ENCODE measurements at regions not wholly inside any gene's neighbourhood (a gene's known extent, or its start where the extent isn't known, plus 50 kb on each side); places are given as distances from the start of the nearest gene placed in this dataset.
"Not testable (repeated sequence)": the region's sequence is repeated elsewhere in the genome, so short reads cannot be mapped to it uniquely, and the experiment has no call there.

- H3K9me3 ChIP-seq (ENCODE audit: low read depth, low read length) = no peaks in the 10 kb centered on the region
- H3K4me3 ChIP-seq (ENCODE audit: insufficient read depth, low read length) = no peak overlapping the region
- DNase-seq (ENCODE audit: insufficient read length, low spot score, missing footprints) = no peak
- no peak overlapping the region for H2AFZ ChIP-seq (ENCODE audit: low read length)
- H3K4me2 ChIP-seq (ENCODE audit: insufficient read depth, low read length) = no peak overlapping the region
- H4K20me1 ChIP-seq (ENCODE audit: insufficient read depth, low read length) = no peaks in the 10 kb centered on the region
- no peaks in the 10 kb centered on the region for H3K4me1 ChIP-seq (ENCODE audit: insufficient read depth, low read length)
- H3K27me3 ChIP-seq (ENCODE audit: insufficient read depth, low read length) = no peaks in the 10 kb centered on the region
- TF ChIP-seq CTCF (IDR thresholded peaks at IDR 0.05; ENCODE audit: extremely low read depth, low read depth, low read length) = no peak
- no peak overlapping the region for H3K27ac ChIP-seq (ENCODE audit: low read depth, low read length)
- H3K79me2 ChIP-seq (ENCODE audit: insufficient read depth, low read length) = no peaks in the 10 kb centered on the region
- no peaks in the 10 kb centered on the region for H3K36me3 ChIP-seq (ENCODE audit: insufficient read depth, low read length)
These were observed 219.4 kb downstream of the PTGER3 start for GRCh38 chr1:70828177-70828576.

- H3K4me1 ChIP-seq (ENCODE audit: insufficient read depth, low read length); H3K36me3 ChIP-seq (ENCODE audit: insufficient read depth, low read length); H3K9me3 ChIP-seq (ENCODE audit: low read depth, low read length); H3K27ac ChIP-seq (ENCODE audit: low read depth, low read length); H3K4me2 ChIP-seq (ENCODE audit: insufficient read depth, low read length); H4K20me1 ChIP-seq (ENCODE audit: insufficient read depth, low read length); H2AFZ ChIP-seq (ENCODE audit: low read length); H3K79me2 ChIP-seq (ENCODE audit: insufficient read depth, low read length); H3K27me3 ChIP-seq (ENCODE audit: insufficient read depth, low read length); H3K4me3 ChIP-seq (ENCODE audit: insufficient read depth, low read length); DNase-seq (ENCODE audit: insufficient read length, low spot score, missing footprints): not testable (repeated sequence)
These were observed 213.3 kb downstream of the PTGER3 start for GRCh38 chr1:70834365-70834764.

GRCh38 chr1:70836456-70836855, 211.2 kb downstream of the PTGER3 start:
- Histone ChIP-seq H3K4me1 (ENCODE audit: insufficient read depth, low read length) (no peaks in the 10 kb centered on the region), H3K9me3 (ENCODE audit: low read depth, low read length) (no peaks in the 10 kb centered on the region), H3K79me2 (ENCODE audit: insufficient read depth, low read length) (no peaks in the 10 kb centered on the region), H4K20me1 (ENCODE audit: insufficient read depth, low read length) (no peaks in the 10 kb centered on the region), H2AFZ (ENCODE audit: low read length) (no peak overlapping the region), H3K4me2 (ENCODE audit: insufficient read depth, low read length) (no peak overlapping the region), H3K4me3 (ENCODE audit: insufficient read depth, low read length) (no peak overlapping the region), H3K27ac (ENCODE audit: low read depth, low read length) (no peak overlapping the region), H3K36me3 (ENCODE audit: insufficient read depth, low read length) (no peaks in the 10 kb centered on the region), H3K27me3 (ENCODE audit: insufficient read depth, low read length) (no peaks in the 10 kb centered on the region)
- DNase-seq (ENCODE audit: insufficient read length, low spot score, missing footprints) = no peak
- TF ChIP-seq CTCF (IDR thresholded peaks at IDR 0.05; ENCODE audit: extremely low read depth, low read depth, low read length) = no peak

GRCh38 chr1:70840260-70840953, 207.2 kb downstream of the PTGER3 start:
- no peaks in the 10 kb centered on the region for H3K36me3 ChIP-seq (ENCODE audit: insufficient read depth, low read length)
- no peaks in the 10 kb centered on the region for H3K79me2 ChIP-seq (ENCODE audit: insufficient read depth, low read length)
- peak; percentile 42 for DNase-seq (ENCODE audit: insufficient read length, low spot score, missing footprints)
- H4K20me1 ChIP-seq (ENCODE audit: insufficient read depth, low read length) = no peaks in the 10 kb centered on the region
- no peak overlapping the region for H2AFZ ChIP-seq (ENCODE audit: low read length)
- no peak for TF ChIP-seq CTCF (IDR thresholded peaks at IDR 0.05; ENCODE audit: extremely low read depth, low read depth, low read length)
- no peaks in the 10 kb centered on the region for H3K4me1 ChIP-seq (ENCODE audit: insufficient read depth, low read length)
- no peaks in the 10 kb centered on the region for H3K9me3 ChIP-seq (ENCODE audit: low read depth, low read length)
- H3K4me2 ChIP-seq (ENCODE audit: insufficient read depth, low read length) = no peak overlapping the region
- H3K4me3 ChIP-seq (ENCODE audit: insufficient read depth, low read length) = no peak overlapping the region
- H3K27ac ChIP-seq (ENCODE audit: low read depth, low read length) = no peak overlapping the region
- H3K27me3 ChIP-seq (ENCODE audit: insufficient read depth, low read length) = no peaks in the 10 kb centered on the region

Measured in osteoblast (primary cell).